Peyer's patch (tissue), 4 donors: ENCODE measurements at regions not wholly inside any gene's neighbourhood (a gene's known extent, or its start where the extent isn't known, plus 50 kb on each side); places are given as distances from the start of the nearest gene placed in this dataset.
"Not testable (repeated sequence)": the region's sequence is repeated elsewhere in the genome, so short reads cannot be mapped to it uniquely, and the experiment has no call there.

Experiments used
- POLR2A ChIP-seq, 2 donors: fragments of 450-650 bp; IDR thresholded peaks; one replicate each; pipeline ENCODE4 v1.5.1; 2017; ENCODE audit warnings: antibody characterized with exemption in 2 of 2, mild to moderate bottlenecking in 2 of 2, moderate library complexity in 2 of 2
- TF ChIP-seq, protein P1 (sequence below), 6 experiments: fragments of 450-650 bp in 4 of 6; fragments of 200-600 bp in 2 of 6; sonication (generic) in 1 of 6; IDR thresholded peaks; one replicate each; pipeline ENCODE4 v1.5.1; 2017 to 2019; ENCODE audit warnings: antibody characterized with exemption in 6 of 6, mild to moderate bottlenecking in 3 of 6, moderate library complexity in 1 of 6

DNA sequence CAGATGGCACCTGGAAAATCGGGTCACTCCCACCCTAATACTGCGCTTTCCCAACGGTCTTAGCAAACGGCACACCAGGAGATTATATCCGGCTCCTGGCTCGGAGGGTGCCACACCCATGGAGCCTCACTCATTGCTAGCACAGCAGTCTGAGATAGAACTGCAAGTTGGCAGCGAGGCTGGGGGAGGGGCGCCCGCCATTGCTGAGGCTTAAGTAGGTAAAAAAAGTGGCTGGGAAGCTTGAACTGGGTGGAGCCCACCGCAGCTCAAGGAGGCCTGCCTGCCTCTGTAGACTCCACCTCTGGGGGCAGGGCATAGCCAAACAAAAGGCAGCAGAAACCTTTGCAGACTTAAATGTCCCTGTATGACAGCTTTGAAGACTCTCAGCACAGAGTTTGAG is 189.6 kb upstream of the GPR149 start:
- TF ChIP-seq, protein P1, sequence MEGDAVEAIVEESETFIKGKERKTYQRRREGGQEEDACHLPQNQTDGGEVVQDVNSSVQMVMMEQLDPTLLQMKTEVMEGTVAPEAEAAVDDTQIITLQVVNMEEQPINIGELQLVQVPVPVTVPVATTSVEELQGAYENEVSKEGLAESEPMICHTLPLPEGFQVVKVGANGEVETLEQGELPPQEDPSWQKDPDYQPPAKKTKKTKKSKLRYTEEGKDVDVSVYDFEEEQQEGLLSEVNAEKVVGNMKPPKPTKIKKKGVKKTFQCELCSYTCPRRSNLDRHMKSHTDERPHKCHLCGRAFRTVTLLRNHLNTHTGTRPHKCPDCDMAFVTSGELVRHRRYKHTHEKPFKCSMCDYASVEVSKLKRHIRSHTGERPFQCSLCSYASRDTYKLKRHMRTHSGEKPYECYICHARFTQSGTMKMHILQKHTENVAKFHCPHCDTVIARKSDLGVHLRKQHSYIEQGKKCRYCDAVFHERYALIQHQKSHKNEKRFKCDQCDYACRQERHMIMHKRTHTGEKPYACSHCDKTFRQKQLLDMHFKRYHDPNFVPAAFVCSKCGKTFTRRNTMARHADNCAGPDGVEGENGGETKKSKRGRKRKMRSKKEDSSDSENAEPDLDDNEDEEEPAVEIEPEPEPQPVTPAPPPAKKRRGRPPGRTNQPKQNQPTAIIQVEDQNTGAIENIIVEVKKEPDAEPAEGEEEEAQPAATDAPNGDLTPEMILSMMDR (IDR thresholded peaks at IDR 0.05) = not testable (repeated sequence)
- not testable (repeated sequence) for TF ChIP-seq POLR2A (IDR thresholded peaks at IDR 0.05)
